ENCODE measurements at regions not wholly inside any gene's neighbourhood (a gene's known extent, or its start where the extent isn't known, plus 50 kb on each side); places are given as distances from the start of the nearest gene placed in this dataset.

DNA sequence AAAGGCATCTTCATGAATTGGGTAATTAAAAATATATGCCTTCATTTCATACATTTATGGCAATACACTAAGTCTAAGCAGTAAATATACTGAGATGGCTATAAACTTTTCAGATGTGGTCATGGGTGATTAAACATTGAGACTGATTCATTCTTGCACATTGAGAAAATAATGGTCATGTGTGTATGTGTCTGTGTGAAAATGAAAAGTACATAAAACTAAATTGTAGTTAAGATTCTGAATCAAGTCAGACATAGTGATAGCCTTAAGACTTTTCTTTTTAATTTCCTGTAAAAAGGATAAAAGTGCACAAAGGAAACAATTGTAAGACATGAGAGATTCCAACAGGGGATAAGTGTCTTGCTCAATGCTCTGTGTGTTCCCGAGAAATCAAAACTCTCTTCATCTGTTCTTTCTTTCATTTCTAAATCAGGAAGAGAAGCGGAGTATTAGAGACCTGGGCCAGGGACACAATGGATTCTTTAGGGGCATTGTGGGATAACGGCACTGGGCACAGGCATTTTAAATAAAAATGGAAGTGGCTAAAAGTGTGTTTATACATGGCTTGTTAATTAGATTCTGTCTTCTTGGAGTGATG, 69.8 kb upstream of the AGR3 start:
- TF ChIP-seq, protein P1, sequence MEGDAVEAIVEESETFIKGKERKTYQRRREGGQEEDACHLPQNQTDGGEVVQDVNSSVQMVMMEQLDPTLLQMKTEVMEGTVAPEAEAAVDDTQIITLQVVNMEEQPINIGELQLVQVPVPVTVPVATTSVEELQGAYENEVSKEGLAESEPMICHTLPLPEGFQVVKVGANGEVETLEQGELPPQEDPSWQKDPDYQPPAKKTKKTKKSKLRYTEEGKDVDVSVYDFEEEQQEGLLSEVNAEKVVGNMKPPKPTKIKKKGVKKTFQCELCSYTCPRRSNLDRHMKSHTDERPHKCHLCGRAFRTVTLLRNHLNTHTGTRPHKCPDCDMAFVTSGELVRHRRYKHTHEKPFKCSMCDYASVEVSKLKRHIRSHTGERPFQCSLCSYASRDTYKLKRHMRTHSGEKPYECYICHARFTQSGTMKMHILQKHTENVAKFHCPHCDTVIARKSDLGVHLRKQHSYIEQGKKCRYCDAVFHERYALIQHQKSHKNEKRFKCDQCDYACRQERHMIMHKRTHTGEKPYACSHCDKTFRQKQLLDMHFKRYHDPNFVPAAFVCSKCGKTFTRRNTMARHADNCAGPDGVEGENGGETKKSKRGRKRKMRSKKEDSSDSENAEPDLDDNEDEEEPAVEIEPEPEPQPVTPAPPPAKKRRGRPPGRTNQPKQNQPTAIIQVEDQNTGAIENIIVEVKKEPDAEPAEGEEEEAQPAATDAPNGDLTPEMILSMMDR (IDR thresholded peaks at IDR 0.05; ENCODE audit: insufficient read depth, low read depth, low read length): no peak
- TF ChIP-seq EZH2 (IDR thresholded peaks at IDR 0.05; ENCODE audit: insufficient read depth, low read length): no peak
